ENCODE measurements at regions not wholly inside any gene's neighbourhood (a gene's known extent, or its start where the extent isn't known, plus 50 kb on each side); places are given as distances from the start of the nearest gene placed in this dataset.

DNA sequence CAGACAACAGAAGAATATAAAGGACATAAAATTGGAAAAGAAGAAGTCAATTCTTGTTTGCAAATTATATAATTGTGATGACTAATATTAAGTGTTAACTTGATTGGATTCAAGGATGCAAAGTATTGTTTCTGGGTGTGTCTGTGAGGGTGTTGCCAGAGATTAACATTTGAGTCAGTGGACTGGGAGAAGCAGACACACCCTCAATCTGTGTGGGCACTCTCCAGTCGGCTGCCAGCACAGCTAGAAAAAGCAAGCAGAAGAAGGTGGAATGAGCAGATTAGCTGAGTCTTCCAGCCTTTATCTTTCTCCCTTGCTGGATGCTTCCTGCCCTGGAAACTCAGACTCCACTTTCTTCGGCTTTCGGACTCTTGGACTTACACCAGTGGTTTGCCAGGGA, 51.7 kb downstream of the UBE2NL start:
- TF ChIP-seq, protein P1, sequence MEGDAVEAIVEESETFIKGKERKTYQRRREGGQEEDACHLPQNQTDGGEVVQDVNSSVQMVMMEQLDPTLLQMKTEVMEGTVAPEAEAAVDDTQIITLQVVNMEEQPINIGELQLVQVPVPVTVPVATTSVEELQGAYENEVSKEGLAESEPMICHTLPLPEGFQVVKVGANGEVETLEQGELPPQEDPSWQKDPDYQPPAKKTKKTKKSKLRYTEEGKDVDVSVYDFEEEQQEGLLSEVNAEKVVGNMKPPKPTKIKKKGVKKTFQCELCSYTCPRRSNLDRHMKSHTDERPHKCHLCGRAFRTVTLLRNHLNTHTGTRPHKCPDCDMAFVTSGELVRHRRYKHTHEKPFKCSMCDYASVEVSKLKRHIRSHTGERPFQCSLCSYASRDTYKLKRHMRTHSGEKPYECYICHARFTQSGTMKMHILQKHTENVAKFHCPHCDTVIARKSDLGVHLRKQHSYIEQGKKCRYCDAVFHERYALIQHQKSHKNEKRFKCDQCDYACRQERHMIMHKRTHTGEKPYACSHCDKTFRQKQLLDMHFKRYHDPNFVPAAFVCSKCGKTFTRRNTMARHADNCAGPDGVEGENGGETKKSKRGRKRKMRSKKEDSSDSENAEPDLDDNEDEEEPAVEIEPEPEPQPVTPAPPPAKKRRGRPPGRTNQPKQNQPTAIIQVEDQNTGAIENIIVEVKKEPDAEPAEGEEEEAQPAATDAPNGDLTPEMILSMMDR (IDR thresholded peaks at IDR 0.05; ENCODE audit: insufficient read depth, missing control alignments): no peak

DNA sequence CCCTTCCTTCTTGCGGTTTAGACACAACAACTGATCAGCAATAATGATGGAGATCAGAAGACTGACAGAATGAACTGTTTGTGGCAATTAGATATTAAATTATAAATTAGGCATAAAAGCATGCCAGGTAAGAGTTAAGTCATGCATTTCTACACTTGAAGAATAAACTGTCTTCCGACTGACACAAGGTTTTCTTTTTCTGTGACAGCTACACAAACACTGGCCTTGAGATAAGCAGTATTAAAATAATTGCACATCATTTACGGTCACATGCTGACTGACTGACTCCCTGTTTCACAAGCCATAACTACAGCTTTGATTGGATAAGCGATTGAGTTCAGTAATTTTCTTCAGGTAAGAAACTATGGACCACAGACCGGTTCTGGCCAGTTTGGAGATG, 56.2 kb downstream of the UBE2NL start:
- TF ChIP-seq, protein P1 (IDR thresholded peaks at IDR 0.05; ENCODE audit: insufficient read depth, missing control alignments): no peak
- FAIRE-seq: no peak
- no peak for DNase-seq (ENCODE audit: insufficient read length, low spot score)

More for the DNA sequence above, 51.7 kb downstream of the UBE2NL start:
- DNase-seq (ENCODE audit: insufficient read length, low spot score) (no peak), FAIRE-seq (no peak)

DNA sequence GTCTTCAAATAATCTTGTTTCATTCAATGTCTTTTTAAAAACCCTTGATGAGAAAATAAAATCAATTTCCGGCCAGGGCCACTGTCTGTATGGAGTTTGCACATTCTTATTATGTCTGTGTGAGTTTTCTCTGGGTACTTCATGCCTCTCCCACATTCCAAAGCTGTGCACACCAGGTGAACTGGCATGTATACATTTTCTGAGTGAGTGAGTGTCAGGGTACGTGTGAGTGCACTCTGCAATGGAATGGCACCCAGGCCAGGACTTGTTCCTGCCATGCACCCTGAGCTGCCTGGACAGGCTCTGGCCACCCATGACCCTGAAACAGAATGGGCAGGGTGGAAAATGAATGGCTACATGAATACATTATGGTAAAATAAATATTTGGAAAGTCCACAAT, 61.3 kb downstream of the UBE2NL start:
- TF ChIP-seq, protein P1 (IDR thresholded peaks at IDR 0.05; ENCODE audit: insufficient read depth, missing control alignments): no peak
- FAIRE-seq: no peak
- no peak for DNase-seq (ENCODE audit: insufficient read length, low spot score)

DNA sequence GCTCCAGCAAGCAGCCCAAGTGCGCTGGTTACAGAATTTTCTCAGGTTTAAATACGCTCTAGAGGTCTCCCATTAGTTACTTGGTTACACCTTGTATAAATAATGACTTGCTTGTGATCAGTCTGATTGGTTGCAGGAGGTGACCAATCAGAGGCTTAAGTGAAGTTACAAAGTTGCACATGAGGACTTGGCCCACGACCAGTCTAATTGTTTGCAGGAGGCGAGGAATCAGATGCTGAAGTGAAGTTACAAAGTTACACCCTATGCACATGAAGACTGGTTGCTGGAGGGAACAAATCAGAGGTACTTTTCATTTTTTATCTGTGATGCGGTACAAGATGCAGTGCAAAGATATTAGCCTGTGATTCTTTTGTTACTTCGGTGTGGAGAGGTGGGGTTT, 80.7 kb downstream of the UBE2NL start:
- FAIRE-seq: no peak
- TF ChIP-seq, protein P1 (IDR thresholded peaks at IDR 0.05; ENCODE audit: insufficient read depth, missing control alignments): no peak
- DNase-seq (ENCODE audit: insufficient read length, low spot score): no peak

DNA sequence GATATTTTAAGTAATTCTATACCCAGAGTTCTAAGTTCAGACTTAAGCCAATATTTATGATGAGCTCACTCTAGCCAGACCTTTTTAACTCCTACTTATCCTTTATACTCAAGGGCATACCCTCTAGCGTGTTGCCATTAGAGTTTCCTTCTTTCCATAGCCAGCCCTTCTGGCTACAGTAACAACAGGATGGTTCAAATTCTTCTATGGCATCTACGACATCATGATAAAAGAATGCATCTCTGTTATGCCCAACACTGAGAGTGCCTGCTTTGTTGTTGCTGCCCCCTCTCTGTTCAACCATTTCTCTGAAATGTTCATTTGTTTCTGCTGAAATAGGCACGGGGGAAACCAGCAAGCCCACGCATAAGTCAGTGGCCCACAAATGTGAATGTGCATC, 104.5 kb downstream of the UBE2NL start:
- no peak for FAIRE-seq
- no peak for DNase-seq (ENCODE audit: insufficient read length, low spot score)
- TF ChIP-seq, protein P1 (IDR thresholded peaks at IDR 0.05; ENCODE audit: insufficient read depth, missing control alignments): no peak

DNA sequence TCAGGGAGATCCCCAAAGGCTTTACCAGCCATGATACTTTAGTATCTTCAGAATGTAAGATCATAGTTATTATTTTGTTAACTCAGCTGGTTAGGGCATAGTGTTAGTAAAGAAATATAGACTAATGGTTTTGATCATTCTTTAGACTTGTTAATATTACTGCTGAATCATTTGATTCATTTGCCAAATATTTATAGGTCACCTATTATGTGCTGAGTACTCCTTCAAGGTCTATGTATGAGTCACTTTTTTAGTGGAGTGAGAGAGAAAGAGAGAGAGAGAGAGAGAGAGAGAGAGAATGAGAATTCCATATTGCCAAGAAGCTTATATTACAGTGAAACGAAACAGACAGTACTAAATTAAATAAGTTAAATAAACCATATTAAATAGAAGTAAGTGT, 110.3 kb downstream of the UBE2NL start:
- FAIRE-seq: no peak

DNA sequence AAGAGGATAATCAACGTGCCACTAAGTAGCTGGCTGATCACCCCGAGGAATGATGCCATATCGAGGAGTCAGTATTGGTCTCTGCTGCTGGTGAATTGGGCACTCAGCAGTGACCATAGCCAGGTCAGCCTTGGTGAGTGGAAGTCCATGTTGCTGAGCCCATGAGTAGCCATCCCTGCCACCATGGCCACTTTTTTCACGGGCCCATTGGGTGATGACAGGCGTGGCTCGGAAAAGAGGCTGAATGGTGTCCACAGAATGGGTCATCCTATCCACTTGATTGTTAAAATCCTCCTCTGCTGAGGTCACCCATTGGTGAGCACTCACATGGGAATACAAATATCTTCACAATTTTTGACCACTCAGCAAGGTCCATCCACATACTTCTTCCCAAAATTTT, 114.4 kb downstream of the UBE2NL start:
- TF ChIP-seq, protein P1 (IDR thresholded peaks at IDR 0.05; ENCODE audit: insufficient read depth, missing control alignments): no peak
- DNase-seq (ENCODE audit: insufficient read length, low spot score) (no peak), FAIRE-seq (no peak)

More for the DNA sequence above, 110.3 kb downstream of the UBE2NL start:
- DNase-seq (ENCODE audit: insufficient read length, low spot score): no peak
- TF ChIP-seq, protein P1 (IDR thresholded peaks at IDR 0.05; ENCODE audit: insufficient read depth, missing control alignments): no peak

Measured in D721Med (cell line).